Common myeloid progenitor, CD34-positive (primary cell): ENCODE measurements at regions not wholly inside any gene's neighbourhood (a gene's known extent, or its start where the extent isn't known, plus 50 kb on each side); places are given as distances from the start of the nearest gene placed in this dataset.

Source experiments
- CTCF ChIA-PET: fragments of 350-600 bp; sonication (Branson Sonifier 250); formaldehyde crosslinking; loops from one replicate; lab custom pipeline; 2021; ENCODE audit warnings: antibody characterized with exemption; lab: Charles Lee
- POLR2A ChIA-PET: fragments of 350-600 bp; sonication (Branson Sonifier 250); formaldehyde crosslinking; loops from one replicate; lab custom pipeline; 2021; ENCODE audit warnings: antibody characterized with exemption; lab: Charles Lee
- DNase-seq, 3 donors: peaks; one replicate each; pipeline versions ENCODE4 v3.0.0 to v3.0.0-alpha.2; 2013
- H3K27ac ChIP-seq, 2 experiments: 1 replicate in 1 of 2; 2 replicates in 1 of 2; pipeline ENCODE4 v1.7.0; 2013; ENCODE audit warnings: inconsistent platforms in 2 of 2, low read length in 2 of 2, mild to moderate bottlenecking in 2 of 2, low read depth in 1 of 2, moderate library complexity in 1 of 2; ENCODE audit not compliant: severe bottlenecking in 2 of 2, insufficient read depth in 1 of 2, poor library complexity in 1 of 2
- H3K27me3 ChIP-seq, 5 experiments: replicated peaks in 2 of 5; 1 replicate in 3 of 5; 2 replicates in 2 of 5; pipeline versions ENCODE4 v1.6.1 to v1.7.0; 2013; ENCODE audit warnings: low read length in 4 of 5, mild to moderate bottlenecking in 2 of 5, moderate library complexity in 2 of 5, inconsistent platforms in 1 of 5; ENCODE audit not compliant: insufficient read depth in 5 of 5, control insufficient read depth in 4 of 5
- H3K36me3 ChIP-seq, 4 experiments: 1 replicate in 2 of 4; 2 replicates in 2 of 4; pipeline versions ENCODE4 v1.6.1 to v1.7.0; 2013; ENCODE audit warnings: low read length in 3 of 4, control low read depth in 1 of 4, mild to moderate bottlenecking in 1 of 4; ENCODE audit not compliant: control insufficient read depth in 4 of 4, insufficient read depth in 4 of 4
- H3K4me1 ChIP-seq, 4 experiments: 1 replicate in 3 of 4; 2 replicates in 1 of 4; pipeline versions ENCODE4 v1.6.1 to v1.7.1; 2013; ENCODE audit warnings: low read length in 3 of 4, mild to moderate bottlenecking in 3 of 4, control low read depth in 1 of 4, inconsistent platforms in 1 of 4, moderate library complexity in 1 of 4; ENCODE audit not compliant: control insufficient read depth in 4 of 4, insufficient read depth in 4 of 4; ENCODE audit errors: control extremely low read depth in 1 of 4
- H3K4me3 ChIP-seq, 7 experiments: 1 replicate in 4 of 7; 2 replicates in 3 of 7; pipeline versions ENCODE4 v1.5.1 to v1.7.0; 2013; ENCODE audit warnings: mild to moderate bottlenecking in 7 of 7, low read length in 6 of 7, moderate library complexity in 6 of 7, inconsistent platforms in 2 of 7, low read depth in 2 of 7, control low read depth in 1 of 7; ENCODE audit not compliant: insufficient read depth in 4 of 7, control insufficient read depth in 1 of 7; ENCODE audit errors: extremely low read depth in 1 of 7
- H3K9me3 ChIP-seq, 5 experiments: 1 replicate in 4 of 5; 2 replicates in 1 of 5; pipeline versions ENCODE4 v1.6.1 to v1.7.1; 2013; ENCODE audit warnings: low read length in 4 of 5, mild to moderate bottlenecking in 2 of 5, inconsistent platforms in 1 of 5, low read depth in 1 of 5, moderate library complexity in 1 of 5; ENCODE audit not compliant: control insufficient read depth in 4 of 5, insufficient read depth in 2 of 5; ENCODE audit errors: control extremely low read depth in 1 of 5
- WGBS: methylation state at CpG from one replicate; pipeline ENCODE4 v1.1.5; 2013; ENCODE audit not compliant: insufficient coverage; 5-methylcytosine and 5-hydroxymethylcytosine counted together

DNA sequence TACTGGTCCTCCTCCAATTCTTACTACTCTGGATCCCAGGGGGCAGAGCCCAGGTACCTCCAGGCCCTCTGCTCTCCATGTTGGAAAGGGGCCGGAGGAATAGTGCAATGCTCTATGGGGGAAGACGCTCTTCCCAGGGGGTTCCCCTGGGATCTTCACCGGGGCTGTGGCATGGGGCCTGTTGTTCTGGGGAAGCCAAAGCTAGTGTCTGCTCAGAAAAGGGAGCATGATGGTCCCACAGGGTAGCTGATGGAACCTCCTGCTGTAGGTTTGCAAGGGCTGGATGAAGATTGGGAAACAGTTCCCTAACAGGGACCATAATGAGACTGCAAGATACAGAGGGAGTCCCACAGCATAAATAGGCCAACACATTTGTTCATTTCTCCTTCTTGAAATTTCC is 114.7 kb downstream of the IRX5 start:
- WGBS, result 100% methylated on average over 3 of the region's 3 CpGs
- ChIA-PET CTCF (interaction anchor here (0.7 kb wide), 1 partner anchor 10 kb away, joined by 3 read pairs; no protein-coding TSS in a partner anchor), POLR2A (no interaction called here)
- Histone ChIP-seq H3K27ac (no peak overlapping the region), H3K4me3 (no peak overlapping the region), H3K36me3 (no peaks in the 10 kb centered on the region), H3K27me3 (peaks cover 0 to 8% (median 5%) of the 10 kb centered on the region in 5 experiments), H3K9me3 (no peaks in the 10 kb centered on the region), H3K4me1 (no peaks in the 10 kb centered on the region)
- DNase-seq, result no peak

DNA sequence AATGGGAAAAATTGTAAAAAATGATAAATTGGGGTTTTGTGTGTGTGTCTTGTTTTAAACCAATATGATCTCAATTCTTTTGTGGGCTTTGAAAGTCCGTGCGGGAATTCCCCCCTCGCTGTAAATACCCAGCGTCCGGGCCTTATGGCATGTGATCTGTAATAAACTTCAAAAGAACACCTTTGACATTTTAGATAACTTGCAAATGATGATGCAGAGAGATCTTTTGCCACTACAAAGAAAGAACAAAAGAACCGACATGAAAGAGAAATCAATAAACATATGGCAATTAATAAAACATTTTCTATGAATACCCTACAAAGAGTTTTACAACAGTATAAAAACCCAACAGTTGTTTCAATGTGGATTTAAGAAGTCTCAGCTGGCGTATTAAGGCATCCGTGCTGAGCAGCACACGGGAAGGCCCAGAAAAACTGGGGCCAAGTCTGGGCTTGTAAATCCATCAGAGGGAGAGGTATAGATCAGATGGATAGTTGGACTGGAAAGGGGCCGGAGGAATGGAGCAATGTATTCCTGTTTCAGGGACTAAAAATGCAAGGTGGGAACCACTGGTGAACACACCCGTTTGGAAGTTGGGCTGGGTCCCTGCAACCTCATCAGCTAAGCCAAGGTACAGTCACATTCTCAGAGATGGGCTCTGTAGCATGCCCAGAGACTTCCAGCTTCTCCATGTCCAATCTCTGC is 115.2 kb downstream of the IRX5 start:
- no peaks in the 10 kb centered on the region for H3K4me1 ChIP-seq
- H3K27me3 ChIP-seq, result peaks cover 0 to 8% (median 5%) of the 10 kb centered on the region in 5 experiments
- WGBS, result 95% methylated on average over 9 of the region's 11 CpGs
- no peaks in the 10 kb centered on the region for H3K9me3 ChIP-seq
- no peak overlapping the region for H3K4me3 ChIP-seq
- ChIA-PET CTCF (interaction anchor here (1.2 kb wide), 1 partner anchor 16 kb away, joined by 3 read pairs; no protein-coding TSS in a partner anchor), POLR2A (no interaction called here)
- DNase-seq, result no peak
- H3K36me3 ChIP-seq, result no peaks in the 10 kb centered on the region
- no peak overlapping the region for H3K27ac ChIP-seq

- CTCF ChIA-PET, result interaction anchor here (1.2 kb wide), 1 partner anchor 16 kb away, joined by 3 read pairs; no protein-coding TSS in a partner anchor
- Histone ChIP-seq H3K9me3 (no peaks in the 10 kb centered on the region), H3K27ac (no peak overlapping the region), H3K27me3 (peaks cover 0 to 8% (median 5%) of the 10 kb centered on the region in 5 experiments), H3K4me3 (no peak overlapping the region), H3K4me1 (no peaks in the 10 kb centered on the region), H3K36me3 (no peaks in the 10 kb centered on the region)
- POLR2A ChIA-PET, result no interaction called here
- 98% methylated on average over 6 of the region's 6 CpGs for WGBS
- no peak for DNase-seq
Observed at GRCh38 chr16:55046513-55046912, 115.8 kb downstream of the IRX5 start.

GRCh38 chr16:55046916-55047315 is 116.3 kb downstream of the IRX5 start:
- WGBS, result 100% methylated on average over 4 of the region's 4 CpGs
- ChIA-PET CTCF (interaction anchor here (1.2 kb wide), 1 partner anchor 17 kb away, joined by 3 read pairs; no protein-coding TSS in a partner anchor), POLR2A (no interaction called here)
- peaks cover 0 to 8% (median 5%) of the 10 kb centered on the region in 5 experiments for H3K27me3 ChIP-seq
- H3K4me3 ChIP-seq, result no peak overlapping the region
- no peaks in the 10 kb centered on the region for H3K9me3 ChIP-seq
- H3K27ac ChIP-seq, result no peak overlapping the region
- H3K36me3 ChIP-seq, result no peaks in the 10 kb centered on the region
- no peak for DNase-seq
- H3K4me1 ChIP-seq, result no peaks in the 10 kb centered on the region

DNA sequence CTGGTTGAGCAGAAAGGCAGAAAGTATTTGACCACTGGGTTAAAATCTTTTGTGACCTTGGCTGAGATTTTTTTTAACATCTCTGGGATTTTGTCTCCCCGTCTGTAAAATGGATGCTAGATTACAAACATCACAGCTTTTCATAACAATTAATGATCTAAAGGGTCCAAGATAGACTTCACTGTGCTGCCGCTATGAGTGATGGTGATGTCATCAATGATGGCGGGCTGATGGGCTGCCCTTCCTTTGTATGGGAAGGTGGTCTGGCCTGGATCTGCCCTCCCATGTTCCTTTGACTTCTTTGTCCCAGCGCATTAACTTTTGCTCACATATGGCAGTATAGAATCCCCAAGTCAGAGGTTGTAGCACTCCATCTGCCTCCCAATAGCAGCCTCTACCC is 116.7 kb downstream of the IRX5 start:
- Histone ChIP-seq H3K27me3 (peaks cover 0 to 8% (median 5%) of the 10 kb centered on the region in 5 experiments), H3K27ac (no peak overlapping the region), H3K4me3 (no peak overlapping the region), H3K36me3 (no peaks in the 10 kb centered on the region), H3K9me3 (no peaks in the 10 kb centered on the region), H3K4me1 (no peaks in the 10 kb centered on the region)
- ChIA-PET POLR2A (no interaction called here), CTCF (interaction anchor here (0.9 kb wide), 1 partner anchor 8 kb away, joined by 4 read pairs; no protein-coding TSS in a partner anchor)
- DNase-seq, result no peak
- WGBS, result 100% methylated on average over 3 of the region's 4 CpGs

DNA sequence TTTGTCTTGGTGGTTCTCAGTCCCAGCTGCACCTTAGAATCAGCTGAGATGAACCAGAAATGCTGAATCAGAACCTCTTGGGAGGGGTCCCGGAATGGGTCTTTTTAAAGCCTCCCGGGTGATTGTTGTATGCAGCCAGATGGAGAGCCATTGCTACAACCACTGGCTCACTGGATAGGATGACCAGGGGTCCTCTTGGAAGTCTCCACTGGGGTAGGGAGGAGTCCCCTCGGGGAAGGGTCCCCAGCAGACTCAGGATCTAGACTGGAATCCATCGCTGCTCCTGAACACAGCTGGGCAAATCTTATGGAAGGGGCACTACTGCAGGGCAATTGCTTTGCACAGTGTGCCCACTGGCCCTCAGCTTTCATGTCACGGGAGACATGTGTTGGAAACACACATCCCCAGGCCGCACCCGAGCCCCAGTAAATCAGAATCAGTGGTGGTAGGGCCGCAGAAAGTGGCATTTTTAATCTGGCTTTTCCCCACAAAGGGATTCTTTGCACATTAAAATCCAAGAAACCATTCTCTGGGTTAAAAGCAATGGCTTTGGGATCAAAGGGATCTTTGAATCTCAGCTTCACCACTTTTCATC is 117.3 kb downstream of the IRX5 start:
- Histone ChIP-seq H3K9me3 (no peaks in the 10 kb centered on the region), H3K4me3 (no peak overlapping the region), H3K36me3 (no peaks in the 10 kb centered on the region), H3K27me3 (peaks cover 0 to 8% (median 5%) of the 10 kb centered on the region in 5 experiments), H3K4me1 (no peaks in the 10 kb centered on the region), H3K27ac (no peak overlapping the region)
- DNase-seq, result no peak
- ChIA-PET CTCF (interaction anchor here (0.9 kb wide), 1 partner anchor 9 kb away, joined by 4 read pairs; no protein-coding TSS in a partner anchor), POLR2A (no interaction called here)
- 98% methylated on average over 8 of the region's 8 CpGs for WGBS

DNA sequence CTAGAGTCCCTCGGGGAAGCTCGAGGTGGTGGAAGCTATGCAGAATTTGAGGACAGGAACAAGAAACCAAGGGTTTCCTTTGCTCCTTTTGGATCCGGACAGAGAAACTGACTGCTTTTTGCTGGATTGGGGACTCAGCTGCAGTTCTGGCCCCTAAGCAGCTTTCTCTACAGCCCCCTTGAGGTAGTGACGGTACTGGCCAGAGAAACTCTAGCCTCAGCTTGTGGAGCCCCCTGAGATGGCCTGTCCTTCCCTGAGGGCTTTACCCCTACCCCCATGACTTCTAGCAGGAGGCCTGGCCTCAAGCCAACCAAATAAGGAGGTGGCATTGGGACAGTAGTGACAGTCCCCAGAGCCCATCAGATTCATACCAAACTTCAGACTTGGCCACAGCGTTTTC is 118.1 kb downstream of the IRX5 start:
- ChIA-PET CTCF (no interaction called here), POLR2A (no interaction called here)
- peaks cover 0 to 9% (median 5%) of the 10 kb centered on the region in 5 experiments for H3K27me3 ChIP-seq
- no peaks in the 10 kb centered on the region for H3K9me3 ChIP-seq
- H3K4me1 ChIP-seq, result no peaks in the 10 kb centered on the region
- no peak overlapping the region for H3K27ac ChIP-seq
- no peak for DNase-seq
- H3K4me3 ChIP-seq, result no peak overlapping the region
- no peaks in the 10 kb centered on the region for H3K36me3 ChIP-seq
- WGBS, result 100% methylated on average over 5 of the region's 5 CpGs
